MM.1S (cell line): ENCODE measurements at regions not wholly inside any gene's neighbourhood (a gene's known extent, or its start where the extent isn't known, plus 50 kb on each side); places are given as distances from the start of the nearest gene placed in this dataset.

Experiments used
- DNase-seq: peaks from one replicate; pipeline ENCODE4 v3.0.0-alpha.2; 2015
- H2AFZ ChIP-seq: fragments of 300-600 bp; sonication (generic); 2 replicates; pipeline ENCODE4 v1.6.0; 2016; ENCODE audit warnings: antibody characterized with exemption, low read length
- H3F3A ChIP-seq: fragments of 300-600 bp; sonication (generic); 2 replicates; pipeline ENCODE4 v1.6.1; 2016; ENCODE audit warnings: mild to moderate bottlenecking, antibody characterized with exemption, low read length, moderate library complexity, mixed read lengths; ENCODE audit not compliant: insufficient read depth
- H3K27ac ChIP-seq: fragments of 300-600 bp; sonication (generic); 2 replicates; pipeline ENCODE4 v1.5.1; 2016; ENCODE audit warnings: mild to moderate bottlenecking, low read length
- H3K27me3 ChIP-seq: fragments of 300-600 bp; sonication (generic); replicated peaks from 2 replicates; pipeline ENCODE4 v1.6.0; 2016; ENCODE audit warnings: low read length; ENCODE audit not compliant: insufficient read depth
- H3K36me3 ChIP-seq: fragments of 300-600 bp; sonication (generic); replicated peaks from 2 replicates; pipeline ENCODE4 v1.6.1; 2016; ENCODE audit warnings: mild to moderate bottlenecking, low read length, mixed read lengths; ENCODE audit not compliant: insufficient read depth
- H3K4me1 ChIP-seq: fragments of 300-600 bp; sonication (generic); 2 replicates; pipeline ENCODE4 v1.6.1; 2016; ENCODE audit warnings: low read length, mixed read lengths
- H3K4me2 ChIP-seq: fragments of 300-600 bp; sonication (generic); 2 replicates; pipeline ENCODE4 v1.6.0; 2016; ENCODE audit warnings: low read depth, low read length
- H3K4me3 ChIP-seq: fragments of 300-600 bp; sonication (generic); 2 replicates; pipeline ENCODE4 v1.5.1; 2016; ENCODE audit warnings: low read length, mixed read lengths
- H3K79me2 ChIP-seq: fragments of 300-600 bp; sonication (generic); 2 replicates; pipeline ENCODE4 v1.6.1; 2016; ENCODE audit warnings: mixed run types, low read length, mixed read lengths
- H3K9ac ChIP-seq: fragments of 300-600 bp; sonication (generic); 2 replicates; pipeline ENCODE4 v1.6.1; 2016; ENCODE audit warnings: low read length, mixed read lengths
- H3K9me2 ChIP-seq: fragments of 300-600 bp; sonication (generic); replicated peaks from 2 replicates; pipeline ENCODE4 v1.6.1; 2016; ENCODE audit warnings: mild to moderate bottlenecking, low read length, mixed read lengths; ENCODE audit not compliant: insufficient read depth
- H3K9me3 ChIP-seq: fragments of 300-600 bp; sonication (generic); replicated peaks from 2 replicates; pipeline ENCODE4 v1.6.1; 2016; ENCODE audit warnings: mild to moderate bottlenecking, low read length, mixed read lengths; ENCODE audit not compliant: insufficient read depth
- H4K20me1 ChIP-seq: fragments of 300-600 bp; sonication (generic); 2 replicates; pipeline ENCODE4 v1.6.1; 2016; ENCODE audit warnings: mild to moderate bottlenecking, low read length, moderate library complexity, mixed read lengths; ENCODE audit not compliant: insufficient read depth
- CTCF ChIP-seq: fragments of 300-600 bp; sonication (generic); IDR thresholded peaks from 2 replicates; pipeline ENCODE4 v1.5.1; 2016; ENCODE audit warnings: antibody characterized with exemption, low read length, mixed read lengths
- EZH2 ChIP-seq: fragments of 300-600 bp; sonication (generic); optimal IDR thresholded peaks from 2 replicates; pipeline ENCODE3; 2017; ENCODE audit warnings: low read depth, mild to moderate bottlenecking, antibody characterized with exemption, low read length, mixed read lengths
- EZH2phosphoT487 ChIP-seq: fragments of 300-600 bp; sonication (generic); IDR thresholded peaks from 2 replicates; pipeline ENCODE4 v1.6.1; 2018; ENCODE audit warnings: antibody characterized with exemption, low read length

GRCh38 chr2:6072276-6072675 is 380.1 kb downstream of the SOX11 start:
- DNase-seq = no peak
- Histone ChIP-seq H2AFZ (no peak overlapping the region), H4K20me1 (no peaks in the 10 kb centered on the region), H3F3A (no peaks in the 10 kb centered on the region), H3K27me3 (no peaks in the 10 kb centered on the region), H3K4me1 (no peaks in the 10 kb centered on the region; the same call in 1 of the 2 replicates), H3K9me2 (no peaks in the 10 kb centered on the region), H3K79me2 (no peaks in the 10 kb centered on the region), H3K4me2 (no peak overlapping the region), H3K36me3 (no peaks in the 10 kb centered on the region), H3K9me3 (no peaks in the 10 kb centered on the region), H3K9ac (no peak overlapping the region), H3K27ac (no peak overlapping the region), H3K4me3 (no peak overlapping the region)
- TF ChIP-seq EZH2phosphoT487 (no peak), CTCF (no peak), EZH2 (no peak)

GRCh38 chr2:6072768-6073167 is 380.6 kb downstream of the SOX11 start:
- Histone ChIP-seq H2AFZ (no peak overlapping the region), H3K27me3 (no peaks in the 10 kb centered on the region), H3K9me3 (no peaks in the 10 kb centered on the region), H3K4me2 (no peak overlapping the region), H3K36me3 (no peaks in the 10 kb centered on the region), H3K4me3 (no peak overlapping the region), H3K9me2 (no peaks in the 10 kb centered on the region), H3K79me2 (no peaks in the 10 kb centered on the region), H4K20me1 (no peaks in the 10 kb centered on the region), H3K4me1 (no peaks in the 10 kb centered on the region), H3K27ac (no peak overlapping the region), H3F3A (no peaks in the 10 kb centered on the region), H3K9ac (no peak overlapping the region)
- no peak for DNase-seq
- TF ChIP-seq EZH2phosphoT487 = no peak
- TF ChIP-seq CTCF = no peak
- no peak for TF ChIP-seq EZH2

GRCh38 chr2:6073191-6074088 is 381.3 kb downstream of the SOX11 start:
- no peak for DNase-seq

More at GRCh38 chr2:6073191-6074088, 381.3 kb downstream of the SOX11 start:
- Histone ChIP-seq H3K36me3 (no peaks in the 10 kb centered on the region), H3K79me2 (no peaks in the 10 kb centered on the region), H3K9ac (no peak overlapping the region), H3F3A (no peaks in the 10 kb centered on the region), H3K9me2 (no peaks in the 10 kb centered on the region), H4K20me1 (no peaks in the 10 kb centered on the region), H3K27ac (no peak overlapping the region), H2AFZ (no peak overlapping the region), H3K4me1 (no peaks in the 10 kb centered on the region), H3K4me2 (no peak overlapping the region), H3K9me3 (no peaks in the 10 kb centered on the region), H3K27me3 (no peaks in the 10 kb centered on the region), H3K4me3 (no peak overlapping the region)
- TF ChIP-seq EZH2 (no peak), CTCF (no peak), EZH2phosphoT487 (no peak)
